ENCODE measurements at regions not wholly inside any gene's neighbourhood (a gene's known extent, or its start where the extent isn't known, plus 50 kb on each side); places are given as distances from the start of the nearest gene placed in this dataset.

GRCh38 chrX:43553257-43553656 is 102.8 kb upstream of the MAOA start:
- TF ChIP-seq POLR2AphosphoS5 (IDR thresholded peaks at IDR 0.05; ENCODE audit: low read depth, low read length) (no peak), REST (IDR thresholded peaks at IDR 0.05; ENCODE audit: insufficient read depth in 1 of 2, low read depth in 2 of 2, low read length in 2 of 2) (no peak)
